PC-3 (cell line): ENCODE measurements at regions not wholly inside any gene's neighbourhood (a gene's known extent, or its start where the extent isn't known, plus 50 kb on each side); places are given as distances from the start of the nearest gene placed in this dataset.
A peak's percentile ranks its signal among the peaks of the same experiment; 100 is the strongest.

Experiments used
- ATAC-seq: fragments of 200-7000 bp; cut with Tn5 transposase; 2 replicates; pipeline ENCODE4 v1.9.1; 2020; ENCODE audit warnings: mild to moderate bottlenecking, moderate library complexity
- BruUV-seq: library from RNA; stranded (reverse); fragments of 400-500 nt; replicated peaks from 2 replicates; lab custom pipeline; 2021; lab: Mats Ljungman, UMichigan
- CTCF ChIA-PET: fragments of 300-600 bp; sonication (Branson Sonifier 250); formaldehyde crosslinking; loops from one replicate; lab custom pipeline; 2022; ENCODE audit warnings: antibody characterized with exemption; lab: Charles Lee
- POLR2A ChIA-PET: fragments of 300-600 bp; sonication (Branson Sonifier 250); formaldehyde crosslinking; loops from one replicate; lab custom pipeline; 2022; ENCODE audit warnings: antibody characterized with exemption; ENCODE audit not compliant: unreplicated experiment; lab: Charles Lee
- DNase-seq: peaks from one replicate; pipeline ENCODE4 v3.0.0-alpha.2; 2015
- H2AFZ ChIP-seq: fragments of 300-600 bp; sonication (generic); 2 replicates; pipeline ENCODE4 v1.6.0; 2016; ENCODE audit warnings: antibody characterized with exemption, low read length
- H3F3A ChIP-seq: fragments of 300-600 bp; sonication (generic); one replicate; pipeline ENCODE4 v1.6.0; 2017; ENCODE audit warnings: antibody characterized with exemption, low read length, control low read depth, mild to moderate bottlenecking; ENCODE audit not compliant: unreplicated experiment
- H3K27ac ChIP-seq: fragments of 300-600 bp; sonication (generic); 2 replicates; pipeline ENCODE4 v1.5.1; 2016; ENCODE audit warnings: mild to moderate bottlenecking, low read length
- H3K27me3 ChIP-seq: fragments of 300-600 bp; sonication (generic); 2 replicates; pipeline ENCODE4 v1.6.1; 2016; ENCODE audit warnings: low read length, mixed read lengths
- H3K36me3 ChIP-seq: fragments of 300-600 bp; sonication (generic); 2 replicates; pipeline ENCODE4 v1.6.1; 2016; ENCODE audit warnings: low read depth, mixed run types, low read length, mixed read lengths
- H3K4me1 ChIP-seq: fragments of 300-600 bp; sonication (generic); 2 replicates; pipeline ENCODE4 v1.5.1; 2016; ENCODE audit warnings: low read length; ENCODE audit not compliant: insufficient read depth
- H3K4me2 ChIP-seq: fragments of 300-600 bp; sonication (generic); 2 replicates; pipeline ENCODE4 v1.6.0; 2016; ENCODE audit warnings: low read length
- H3K4me3 ChIP-seq: fragments of 300-600 bp; sonication (generic); 2 replicates; pipeline ENCODE4 v1.5.1; 2016; ENCODE audit warnings: mild to moderate bottlenecking, low read length, mixed read lengths
- H3K79me2 ChIP-seq: fragments of 300-600 bp; sonication (generic); 2 replicates; pipeline ENCODE4 v1.6.1; 2017; ENCODE audit warnings: low read length, mixed read lengths
- H3K9ac ChIP-seq: fragments of 300-600 bp; sonication (generic); 2 replicates; pipeline ENCODE4 v1.6.0; 2016; ENCODE audit warnings: mild to moderate bottlenecking, low read length
- H3K9me2 ChIP-seq: fragments of 300-600 bp; sonication (generic); replicated peaks from 2 replicates; pipeline ENCODE4 v1.6.1; 2016; ENCODE audit warnings: mixed run types, low read length, mixed read lengths
- H3K9me3 ChIP-seq: fragments of 300-600 bp; sonication (generic); 2 replicates; pipeline ENCODE4 v1.6.1; 2016; ENCODE audit warnings: low read length, mixed read lengths
- H4K20me1 ChIP-seq: fragments of 300-600 bp; sonication (generic); 2 replicates; pipeline ENCODE4 v1.6.1; 2016; ENCODE audit warnings: low read length, mixed read lengths
- EZH2 ChIP-seq: fragments of 300-600 bp; sonication (generic); IDR thresholded peaks from one replicate; pipeline ENCODE4 v1.6.1; 2017; ENCODE audit warnings: antibody characterized with exemption, mild to moderate bottlenecking, low read length; ENCODE audit not compliant: unreplicated experiment
- EZH2phosphoT487 ChIP-seq: fragments of 300-600 bp; sonication (generic); IDR thresholded peaks from 2 replicates; pipeline ENCODE4 v1.6.1; 2018; ENCODE audit warnings: mild to moderate bottlenecking, antibody characterized with exemption, low read length, borderline replicate concordance
- intact Hi-C: fragments of 100-400 bp; cut with micrococcal nuclease; formaldehyde crosslinking; loops from 2 replicates; pipeline ENCODE4 v1.9.0; 2023
- TF ChIP-seq, protein P1 (sequence below): fragments of 300-600 bp; sonication (generic); conservative IDR thresholded peaks from 2 replicates; pipeline ENCODE4 v1.5.1; 2017; ENCODE audit warnings: antibody characterized with exemption, low read depth, mild to moderate bottlenecking, low read length

DNA sequence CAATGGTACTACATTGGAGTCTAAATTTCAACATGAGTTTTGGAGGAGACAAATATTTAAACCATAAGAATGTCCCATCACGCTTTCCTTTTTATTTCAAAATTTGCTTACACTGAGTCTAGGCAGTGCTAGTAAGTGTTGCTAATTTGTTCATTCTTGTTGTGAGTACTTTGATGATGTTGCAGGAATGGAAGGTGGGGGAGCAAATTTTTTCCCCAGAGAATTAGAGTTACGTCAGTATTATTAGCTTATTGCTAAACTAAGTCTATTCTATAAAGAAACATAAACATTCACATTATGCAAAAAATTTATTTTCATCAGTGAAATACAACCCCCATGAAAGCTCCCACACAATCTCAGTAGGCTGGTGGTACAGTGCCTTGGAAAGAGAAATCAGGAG, 88.0 kb downstream of the BLID start:
- no peak for DNase-seq
- no peak overlapping the region for H3K4me2 ChIP-seq
- H3K36me3 ChIP-seq, result no peaks in the 10 kb centered on the region
- no peak for ATAC-seq
- H3K79me2 ChIP-seq, result no peaks in the 10 kb centered on the region
- no peaks in the 10 kb centered on the region for H3K27me3 ChIP-seq
- TF ChIP-seq, protein P1, sequence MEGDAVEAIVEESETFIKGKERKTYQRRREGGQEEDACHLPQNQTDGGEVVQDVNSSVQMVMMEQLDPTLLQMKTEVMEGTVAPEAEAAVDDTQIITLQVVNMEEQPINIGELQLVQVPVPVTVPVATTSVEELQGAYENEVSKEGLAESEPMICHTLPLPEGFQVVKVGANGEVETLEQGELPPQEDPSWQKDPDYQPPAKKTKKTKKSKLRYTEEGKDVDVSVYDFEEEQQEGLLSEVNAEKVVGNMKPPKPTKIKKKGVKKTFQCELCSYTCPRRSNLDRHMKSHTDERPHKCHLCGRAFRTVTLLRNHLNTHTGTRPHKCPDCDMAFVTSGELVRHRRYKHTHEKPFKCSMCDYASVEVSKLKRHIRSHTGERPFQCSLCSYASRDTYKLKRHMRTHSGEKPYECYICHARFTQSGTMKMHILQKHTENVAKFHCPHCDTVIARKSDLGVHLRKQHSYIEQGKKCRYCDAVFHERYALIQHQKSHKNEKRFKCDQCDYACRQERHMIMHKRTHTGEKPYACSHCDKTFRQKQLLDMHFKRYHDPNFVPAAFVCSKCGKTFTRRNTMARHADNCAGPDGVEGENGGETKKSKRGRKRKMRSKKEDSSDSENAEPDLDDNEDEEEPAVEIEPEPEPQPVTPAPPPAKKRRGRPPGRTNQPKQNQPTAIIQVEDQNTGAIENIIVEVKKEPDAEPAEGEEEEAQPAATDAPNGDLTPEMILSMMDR, result no peak
- TF ChIP-seq EZH2phosphoT487, result no peak
- no peak for TF ChIP-seq EZH2
- CTCF ChIA-PET, result no interaction called here
- no peak overlapping the region for H2AFZ ChIP-seq
- 0 out of 2 replicates have a peak, but pooled peaks cover 7% of the 10 kb centered on the region for H3K4me1 ChIP-seq
- intact Hi-C loops, result loop anchor here (10.0 kb wide), 1 partner anchor 277 kb away; no protein-coding TSS in a partner anchor
- no peaks in the 10 kb centered on the region for H3F3A ChIP-seq
- BruUV-seq, result no TSS peak
- H3K9me3 ChIP-seq, result no peaks in the 10 kb centered on the region
- H4K20me1 ChIP-seq, result no peaks in the 10 kb centered on the region
- H3K4me3 ChIP-seq, result no peak overlapping the region
- POLR2A ChIA-PET, result interaction anchor here (0.6 kb wide), 1 partner anchor 268 kb away, joined by 3 read pairs; no protein-coding TSS in a partner anchor
- H3K9ac ChIP-seq, result no peak overlapping the region
- no peaks in the 10 kb centered on the region for H3K9me2 ChIP-seq
- H3K27ac ChIP-seq, result no peak overlapping the region

DNA sequence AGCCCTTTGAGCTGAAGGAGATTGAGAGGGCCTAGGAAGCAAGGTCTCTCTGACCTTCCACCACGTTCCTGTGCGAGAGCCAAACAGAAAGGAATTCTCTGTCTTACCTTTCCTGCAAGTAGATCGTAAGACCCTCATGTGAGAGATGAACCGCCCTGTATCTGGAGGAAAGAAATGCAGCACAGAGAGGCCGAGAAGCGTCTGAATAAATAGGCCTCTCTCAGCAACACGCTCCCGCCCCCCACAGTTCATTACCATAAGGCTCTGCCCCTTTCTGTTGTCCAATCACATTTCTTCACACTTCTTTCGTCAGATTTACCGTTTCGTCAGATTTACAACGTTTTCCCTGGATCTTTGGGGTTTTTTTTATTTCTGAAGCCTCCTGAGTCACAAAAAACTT, 90.3 kb downstream of the BLID start:
- Histone ChIP-seq H3K36me3 (no peaks in the 10 kb centered on the region), H2AFZ (no peak overlapping the region), H4K20me1 (no peaks in the 10 kb centered on the region), H3K4me3 (no peak overlapping the region), H3K27me3 (no peaks in the 10 kb centered on the region), H3K9ac (no peak overlapping the region), H3K9me2 (no peaks in the 10 kb centered on the region), H3K27ac (no peak overlapping the region), H3K79me2 (no peaks in the 10 kb centered on the region), H3K4me1 (0 out of 2 replicates have a peak, but pooled peaks cover 7% of the 10 kb centered on the region), H3K4me2 (no peak overlapping the region), H3F3A (no peaks in the 10 kb centered on the region), H3K9me3 (no peaks in the 10 kb centered on the region)
- CTCF ChIA-PET, result no interaction called here
- intact Hi-C loops, result loop anchor here (10.0 kb wide), 1 partner anchor 279 kb away; no protein-coding TSS in a partner anchor
- DNase-seq (no peak), ATAC-seq (no peak)
- no peak for TF ChIP-seq EZH2phosphoT487
- TF ChIP-seq, protein P1, result no peak
- POLR2A ChIA-PET, result no interaction called here
- no TSS peak for BruUV-seq

DNA sequence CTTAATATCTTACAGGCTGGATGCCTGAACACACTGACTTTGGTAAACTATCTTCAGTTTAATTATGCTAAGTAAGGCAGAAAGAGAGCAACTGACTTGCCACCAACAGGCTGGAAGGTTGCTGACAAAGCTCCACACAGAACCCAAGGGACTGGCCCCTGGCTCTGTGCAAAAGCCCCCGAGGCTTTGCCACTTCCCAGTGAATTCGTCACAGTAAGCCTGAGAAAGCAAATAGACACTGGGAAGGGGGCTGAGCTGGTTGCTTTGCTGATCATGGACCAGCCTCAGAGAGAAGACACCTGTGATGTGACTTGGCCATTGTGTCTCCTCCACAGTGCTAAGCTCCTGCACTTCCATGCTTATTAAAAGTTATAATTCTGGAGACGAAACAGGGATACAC, 91.7 kb downstream of the BLID start:
- Histone ChIP-seq H3K4me3 (no peak overlapping the region), H3K9ac (no peak overlapping the region), H3K9me2 (no peaks in the 10 kb centered on the region), H4K20me1 (no peaks in the 10 kb centered on the region), H3K4me2 (peak overlapping the region; percentile 33), H2AFZ (peak overlapping the region; percentile 35), H3F3A (no peaks in the 10 kb centered on the region), H3K36me3 (no peaks in the 10 kb centered on the region), H3K27me3 (no peaks in the 10 kb centered on the region), H3K4me1 (0 out of 2 replicates have a peak, but pooled peaks cover 7% of the 10 kb centered on the region), H3K79me2 (no peaks in the 10 kb centered on the region), H3K27ac (no peak overlapping the region), H3K9me3 (no peaks in the 10 kb centered on the region)
- intact Hi-C loops, result loop anchor here (5.0 to 10.0 kb wide), 5 partner anchors 63 to 367 kb away; no protein-coding TSS in a partner anchor
- DNase-seq (peak; percentile 24), ATAC-seq (peak; percentile 49)
- POLR2A ChIA-PET, result no interaction called here
- TF ChIP-seq EZH2, result no peak
- TF ChIP-seq, protein P1, result no peak
- TF ChIP-seq EZH2phosphoT487, result no peak
- BruUV-seq, result no TSS peak
- CTCF ChIA-PET, result no interaction called here
